ENCODE measurements at regions not wholly inside any gene's neighbourhood (a gene's known extent, or its start where the extent isn't known, plus 50 kb on each side); places are given as distances from the start of the nearest gene placed in this dataset.
A peak's percentile ranks its signal among the peaks of the same experiment; 100 is the strongest.
"Not testable (repeated sequence)": the region's sequence is repeated elsewhere in the genome, so short reads cannot be mapped to it uniquely, and the experiment has no call there.

- no peak for DNase-seq
Observed at GRCh38 chr14:87813686-87814085, 179.3 kb downstream of the GALC start.

GRCh38 chr14:87813211-87813610, 179.8 kb downstream of the GALC start:
- DNase-seq = no peak

- no peak for DNase-seq
Observed at GRCh38 chr14:87811246-87811645, 181.7 kb downstream of the GALC start.

- DNase-seq = no peak
Observed at GRCh38 chr14:87810711-87811110, 182.3 kb downstream of the GALC start.

- DNase-seq = no peak
Observed at GRCh38 chr14:87809261-87809660, 183.7 kb downstream of the GALC start.

GRCh38 chr14:87805315-87805723, 187.7 kb downstream of the GALC start:
- DNase-seq = peak in 4 of 14 donors; percentile 2 to 29 (median 7)

- no peak for DNase-seq
Observed at GRCh38 chr14:87800216-87800615, 192.8 kb downstream of the GALC start.

GRCh38 chr14:87799400-87799799, 193.6 kb downstream of the GALC start:
- no peak for DNase-seq

GRCh38 chr14:87797001-87797400, 196.0 kb downstream of the GALC start:
- no peak for DNase-seq

GRCh38 chr14:87794561-87794960, 198.4 kb downstream of the GALC start:
- no peak for DNase-seq

GRCh38 chr14:87785897-87786296, 207.1 kb downstream of the GALC start:
- no peak for DNase-seq

GRCh38 chr14:87784386-87784785, 208.6 kb downstream of the GALC start:
- DNase-seq = no peak

GRCh38 chr14:87783071-87783470, 209.9 kb downstream of the GALC start:
- DNase-seq = no peak

GRCh38 chr14:87772854-87773253, 220.1 kb downstream of the GALC start:
- DNase-seq = no peak

GRCh38 chr14:87767567-87767901, 225.4 kb downstream of the GALC start:
- no peak for DNase-seq

GRCh38 chr14:87758876-87759275, 234.1 kb downstream of the GALC start:
- DNase-seq = no peak

GRCh38 chr14:87756661-87757060, 236.3 kb downstream of the GALC start:
- DNase-seq = no peak

GRCh38 chr14:87754520-87755223, 238.3 kb downstream of the GALC start:
- DNase-seq = no peak

- no peak for DNase-seq
Observed at GRCh38 chr14:87748558-87748957, 244.4 kb downstream of the GALC start.

GRCh38 chr14:87745507-87746118, 247.4 kb downstream of the GALC start:
- DNase-seq = no peak

- not testable (repeated sequence) for DNase-seq
Observed at GRCh38 chr14:87734577-87735360, 258.2 kb downstream of the GALC start.

- not testable (repeated sequence) for DNase-seq
Observed at GRCh38 chr14:87733115-87733514, 259.9 kb downstream of the GALC start.

GRCh38 chr14:87732562-87732961, 260.4 kb downstream of the GALC start:
- DNase-seq = no peak

- no peak for DNase-seq
Observed at GRCh38 chr14:87725318-87725717, 267.7 kb downstream of the GALC start.

Data from C1 segment of cervical spinal cord (tissue), 14 donors.